IMR-90 (cell line): ENCODE measurements at regions not wholly inside any gene's neighbourhood (a gene's known extent, or its start where the extent isn't known, plus 50 kb on each side); places are given as distances from the start of the nearest gene placed in this dataset.

Source experiments
- ATAC-seq: fragments of 200-7000 bp; cut with Tn5 transposase; 2 replicates; pipeline ENCODE4 v1.9.1; 2020; ENCODE audit warnings: low read depth, mild to moderate bottlenecking, moderate library complexity
- BruUV-seq: library from RNA; stranded (reverse); fragments of 400-500 nt; replicated peaks from 2 replicates; lab custom pipeline; 2021; lab: Mats Ljungman, UMichigan
- CTCF ChIA-PET: fragments of 300-600 bp; formaldehyde crosslinking; extraction: SDS; loops from one replicate; lab custom pipeline; 2021; ENCODE audit warnings: antibody characterized with exemption; lab: Yijun Ruan, JAX
- POLR2A ChIA-PET: fragments of 300-600 bp; sonication (Branson Sonifier 250); formaldehyde crosslinking; loops from one replicate; lab custom pipeline; 2022; ENCODE audit warnings: antibody characterized with exemption; ENCODE audit not compliant: unreplicated experiment; lab: Charles Lee
- DNase-seq: peaks from one replicate; pipeline ENCODE4 v3.0.0; 2013
- H2AFZ ChIP-seq: replicated peaks from 2 replicates; pipeline ENCODE3; 2013; ENCODE audit warnings: low read length, mild to moderate bottlenecking; ENCODE audit not compliant: poor library complexity
- H2AK5ac ChIP-seq: 2 replicates; pipeline ENCODE4 v1.6.1; 2013; ENCODE audit warnings: low read depth, low read length, inconsistent platforms
- H2AK9ac ChIP-seq: replicated peaks from 2 replicates; pipeline ENCODE3; 2013; ENCODE audit warnings: mild to moderate bottlenecking, low read depth, low read length, moderate library complexity; ENCODE audit not compliant: poor library complexity
- H2BK120ac ChIP-seq: 2 replicates; pipeline ENCODE4 v1.6.1; 2013; ENCODE audit warnings: low read depth, low read length, inconsistent platforms
- H2BK15ac ChIP-seq: 3 replicates; pipeline ENCODE4 v1.6.1; 2013; ENCODE audit warnings: low read depth, low read length, inconsistent platforms
- H2BK20ac ChIP-seq: 2 replicates; pipeline ENCODE4 v1.6.1; 2013; ENCODE audit warnings: low read depth, mild to moderate bottlenecking, inconsistent platforms, low read length, moderate library complexity
- H2BK5ac ChIP-seq: 2 replicates; pipeline ENCODE4 v1.6.1; 2013; ENCODE audit warnings: mild to moderate bottlenecking, low read depth, low read length, inconsistent platforms; ENCODE audit not compliant: poor library complexity, severe bottlenecking
- H3K14ac ChIP-seq: replicated peaks from 2 replicates; pipeline ENCODE4 v1.6.1; 2013; ENCODE audit warnings: low read depth, low read length, inconsistent platforms
- H3K18ac ChIP-seq: 2 replicates; pipeline ENCODE4 v1.6.1; 2013; ENCODE audit warnings: low read depth, low read length, control low read depth
- H3K23ac ChIP-seq: 2 replicates; pipeline ENCODE4 v1.6.1; 2013; ENCODE audit warnings: low read depth, low read length, inconsistent platforms
- H3K27ac ChIP-seq: 2 replicates; pipeline ENCODE4 v1.5.1; 2013; ENCODE audit warnings: mild to moderate bottlenecking, control low read depth, low read length; ENCODE audit not compliant: insufficient read depth
- H3K27me3 ChIP-seq: 2 replicates; pipeline ENCODE4 v1.6.1; 2013; ENCODE audit warnings: low read length; ENCODE audit not compliant: control insufficient read depth, insufficient read depth
- H3K36me3 ChIP-seq: 2 replicates; pipeline ENCODE4 v1.6.1; 2013; ENCODE audit warnings: low read length, mixed read lengths; ENCODE audit not compliant: control insufficient read depth, insufficient read depth
- H3K4ac ChIP-seq: 2 replicates; pipeline ENCODE4 v1.6.1; 2013; ENCODE audit warnings: low read depth, low read length, inconsistent platforms
- H3K4me1 ChIP-seq: 2 replicates; pipeline ENCODE4 v1.6.1; 2013; ENCODE audit warnings: low read length, mixed read lengths; ENCODE audit not compliant: control insufficient read depth, insufficient read depth
- H3K4me2 ChIP-seq: 2 replicates; pipeline ENCODE4 v1.6.1; 2013; ENCODE audit warnings: low read depth, mild to moderate bottlenecking, control low read depth, low read length, moderate library complexity
- H3K4me3 ChIP-seq: 2 replicates; pipeline ENCODE4 v1.5.1; 2013; ENCODE audit warnings: low read depth, mild to moderate bottlenecking, control low read depth, low read length, moderate library complexity; ENCODE audit not compliant: insufficient read depth
- H3K56ac ChIP-seq: 2 replicates; pipeline ENCODE4 v1.6.1; 2013; ENCODE audit warnings: low read length, inconsistent platforms; ENCODE audit not compliant: insufficient read depth; ENCODE audit errors: extremely low read depth
- H3K79me1 ChIP-seq, 2 experiments: 2 replicates each; pipeline ENCODE4 v1.6.1; 2013; ENCODE audit warnings: low read length in 2 of 2, inconsistent platforms in 1 of 2, low read depth in 1 of 2
- H3K9ac ChIP-seq: 2 replicates; pipeline ENCODE4 v1.6.1; 2013; ENCODE audit warnings: low read depth, low read length, control low read depth
- H3K9me1 ChIP-seq: 2 replicates; pipeline ENCODE4 v1.6.1; 2013; ENCODE audit warnings: low read length, inconsistent platforms; ENCODE audit not compliant: insufficient read depth
- H3K9me3 ChIP-seq: 2 replicates; pipeline ENCODE4 v1.6.1; 2013; ENCODE audit warnings: low read length; ENCODE audit not compliant: control insufficient read depth, insufficient read depth
- H4K20me1 ChIP-seq: 2 replicates; pipeline ENCODE4 v1.6.1; 2013; ENCODE audit warnings: low read length, inconsistent platforms; ENCODE audit not compliant: insufficient read depth
- H4K5ac ChIP-seq: 2 replicates; pipeline ENCODE4 v1.6.1; 2013; ENCODE audit warnings: mild to moderate bottlenecking, low read depth, low read length, control low read depth
- H4K8ac ChIP-seq, 2 experiments: 2 replicates each; pipeline ENCODE4 v1.6.1; 2013; ENCODE audit warnings: low read depth in 2 of 2, low read length in 2 of 2, control low read depth in 1 of 2, inconsistent platforms in 1 of 2
- H4K91ac ChIP-seq: 2 replicates; pipeline ENCODE4 v1.6.1; 2013; ENCODE audit warnings: low read depth, low read length, inconsistent platforms; ENCODE audit not compliant: insufficient read depth
- BHLHE40 ChIP-seq: fragments of 150-350 bp; IDR thresholded peaks from 2 replicates; pipeline ENCODE4 v1.6.1; 2016; ENCODE audit warnings: mild to moderate bottlenecking, low read depth, low read length
- CEBPB ChIP-seq: IDR thresholded peaks from 2 replicates; pipeline ENCODE4 v1.6.1; 2012; ENCODE audit warnings: low read depth, low read length, improper control_type of control experiment
- CHD1 ChIP-seq: IDR thresholded peaks from 2 replicates; pipeline ENCODE4 v1.6.1; 2012; ENCODE audit warnings: low read depth, low read length, improper control_type of control experiment
- CTCF ChIP-seq: conservative IDR thresholded peaks from 2 replicates; pipeline ENCODE4 v1.5.1; 2012; ENCODE audit warnings: mild to moderate bottlenecking, low read depth, low read length, improper control_type of control experiment
- ELK1 ChIP-seq: fragments of 150-350 bp; IDR thresholded peaks from 2 replicates; pipeline ENCODE4 v1.6.1; 2016; ENCODE audit warnings: low read depth, mild to moderate bottlenecking, low read length, moderate library complexity, borderline replicate concordance
- FOS ChIP-seq: fragments of 150-350 bp; IDR thresholded peaks from 2 replicates; pipeline ENCODE4 v1.6.1; 2016; ENCODE audit warnings: low read depth, low read length
- MAFK ChIP-seq: IDR thresholded peaks from 2 replicates; pipeline ENCODE4 v1.6.1; 2012; ENCODE audit warnings: low read depth, low read length, improper control_type of control experiment
- MAZ ChIP-seq: IDR thresholded peaks from 2 replicates; pipeline ENCODE4 v1.6.1; 2012; ENCODE audit warnings: low read depth, mild to moderate bottlenecking, low read length, improper control_type of control experiment, moderate library complexity, borderline replicate concordance
- MXI1 ChIP-seq: IDR thresholded peaks from 2 replicates; pipeline ENCODE4 v1.6.1; 2012; ENCODE audit warnings: low read depth, mild to moderate bottlenecking, low read length, moderate library complexity, borderline replicate concordance
- NFE2L2 ChIP-seq: fragments of 150-350 bp; IDR thresholded peaks from 2 replicates; pipeline ENCODE4 v1.6.1; 2016; ENCODE audit warnings: low read depth, mild to moderate bottlenecking, low read length
- POLR2A ChIP-seq: IDR thresholded peaks from 2 replicates; pipeline ENCODE4 v1.6.1; 2012; ENCODE audit warnings: mild to moderate bottlenecking, low read depth, low read length
- RAD21 ChIP-seq: IDR thresholded peaks from 2 replicates; pipeline ENCODE4 v1.6.1; 2012; ENCODE audit warnings: low read length, improper control_type of control experiment
- RCOR1 ChIP-seq: IDR thresholded peaks from 2 replicates; pipeline ENCODE4 v1.6.1; 2012; ENCODE audit warnings: mild to moderate bottlenecking, low read length, improper control_type of control experiment; ENCODE audit not compliant: insufficient replicate concordance
- RFX5 ChIP-seq: IDR thresholded peaks from 2 replicates; pipeline ENCODE4 v1.8.0; 2012; ENCODE audit warnings: low read depth, mild to moderate bottlenecking, low read length, moderate library complexity
- SMC3 ChIP-seq: fragments of 150-350 bp; IDR thresholded peaks from 2 replicates; pipeline ENCODE4 v1.6.1; 2016; ENCODE audit warnings: low read depth, mild to moderate bottlenecking, antibody characterized with exemption, low read length, moderate library complexity
- USF2 ChIP-seq: fragments of 150-350 bp; IDR thresholded peaks from 2 replicates; pipeline ENCODE4 v1.6.1; 2017; ENCODE audit warnings: mild to moderate bottlenecking, antibody characterized with exemption, low read length, low read depth
- WGBS, 2 experiments: methylation state at CpG; one replicate each; pipeline versions ENCODE4 v1.1.5 to v1.1.7; 2013; ENCODE audit warnings: missing lambda C conversion rate in 2 of 2; ENCODE audit not compliant: insufficient read length in 1 of 2; ENCODE audit errors: extremely low coverage in 2 of 2; 5-methylcytosine and 5-hydroxymethylcytosine counted together
- dilution Hi-C: fragments of 300-500 bp; cut with HindIII; formaldehyde crosslinking; loops from one replicate; pipeline ENCODE4 v1.14.3; 2018; ENCODE audit warnings: low sequenced_read_pairs; ENCODE audit not compliant: unreplicated experiment
- in situ Hi-C: fragments of 300-500 bp; cut with MboI; formaldehyde crosslinking; loops from 3 replicates; pipeline ENCODE4 v1.14.3; 2019; ENCODE audit warnings: low sequenced_read_pairs, inconsistent platforms, mixed read lengths
- intact Hi-C: fragments of 100-400 bp; cut with micrococcal nuclease; formaldehyde crosslinking; loops from 2 replicates; pipeline ENCODE4 v1.10.0; 2022

GRCh38 chr2:182608181-182608845, 107.7 kb upstream of the DNAJC10 start:
- Histone ChIP-seq H3K56ac (no peak overlapping the region), H2BK15ac (no peak overlapping the region), H2AFZ (no peak overlapping the region), H4K20me1 (no peaks in the 10 kb centered on the region), H4K8ac (no peak overlapping the region), H3K9me1 (no peaks in the 10 kb centered on the region), H3K18ac (no peak overlapping the region), H3K14ac (no peak overlapping the region), H3K4me3 (no peak overlapping the region), H2AK5ac (no peak overlapping the region), H4K5ac (no peak overlapping the region), H3K36me3 (no peaks in the 10 kb centered on the region), H2BK20ac (no peak overlapping the region), H3K27ac (no peak overlapping the region), H2BK5ac (no peak overlapping the region), H3K4me2 (no peak overlapping the region), H3K79me1 (no peaks in the 10 kb centered on the region), H3K9me3 (no peaks in the 10 kb centered on the region), H2AK9ac (no peak overlapping the region), H3K9ac (no peak overlapping the region), H4K91ac (no peak overlapping the region), H3K23ac (no peak overlapping the region), H2BK120ac (no peak overlapping the region), H3K4ac (no peak overlapping the region), H3K4me1 (peaks cover 2% of the 10 kb centered on the region), H3K27me3 (no peaks in the 10 kb centered on the region)
- dilution Hi-C loops = no loop called here
- in situ Hi-C loops = no loop called here
- TF ChIP-seq CEBPB (no peak), NFE2L2 (no peak), MAFK (no peak), RFX5 (no peak), RAD21 (no peak), MAZ (no peak), FOS (no peak), CTCF (no peak), ELK1 (no peak), RCOR1 (no peak), CHD1 (no peak), BHLHE40 (no peak), USF2 (no peak), POLR2A (no peak), SMC3 (no peak), MXI1 (no peak)
- intact Hi-C loops = no loop called here
- ChIA-PET POLR2A (no interaction called here), CTCF (no interaction called here)
- BruUV-seq = no TSS peak
- no peak for ATAC-seq
- 96% methylated on average over 31 of the region's 48 CpGs; no CpG with 5 or more reads in 1 of the 2 experiments for WGBS, 2 experiments
- no peak for DNase-seq
